ENCODE measurements at regions not wholly inside any gene's neighbourhood (a gene's known extent, or its start where the extent isn't known, plus 50 kb on each side); places are given as distances from the start of the nearest gene placed in this dataset.

GRCh38 chr2:83565181-83565580, 893.9 kb downstream of the SUCLG1 start:
- no peak for TF ChIP-seq POLR2A (IDR thresholded peaks at IDR 0.05)
- TF ChIP-seq, protein P1, sequence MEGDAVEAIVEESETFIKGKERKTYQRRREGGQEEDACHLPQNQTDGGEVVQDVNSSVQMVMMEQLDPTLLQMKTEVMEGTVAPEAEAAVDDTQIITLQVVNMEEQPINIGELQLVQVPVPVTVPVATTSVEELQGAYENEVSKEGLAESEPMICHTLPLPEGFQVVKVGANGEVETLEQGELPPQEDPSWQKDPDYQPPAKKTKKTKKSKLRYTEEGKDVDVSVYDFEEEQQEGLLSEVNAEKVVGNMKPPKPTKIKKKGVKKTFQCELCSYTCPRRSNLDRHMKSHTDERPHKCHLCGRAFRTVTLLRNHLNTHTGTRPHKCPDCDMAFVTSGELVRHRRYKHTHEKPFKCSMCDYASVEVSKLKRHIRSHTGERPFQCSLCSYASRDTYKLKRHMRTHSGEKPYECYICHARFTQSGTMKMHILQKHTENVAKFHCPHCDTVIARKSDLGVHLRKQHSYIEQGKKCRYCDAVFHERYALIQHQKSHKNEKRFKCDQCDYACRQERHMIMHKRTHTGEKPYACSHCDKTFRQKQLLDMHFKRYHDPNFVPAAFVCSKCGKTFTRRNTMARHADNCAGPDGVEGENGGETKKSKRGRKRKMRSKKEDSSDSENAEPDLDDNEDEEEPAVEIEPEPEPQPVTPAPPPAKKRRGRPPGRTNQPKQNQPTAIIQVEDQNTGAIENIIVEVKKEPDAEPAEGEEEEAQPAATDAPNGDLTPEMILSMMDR (IDR thresholded peaks at IDR 0.05): no peak
- TF ChIP-seq EP300 (IDR thresholded peaks at IDR 0.05): no peak
- no peak for TF ChIP-seq POLR2AphosphoS5 (IDR thresholded peaks at IDR 0.05)
- Histone ChIP-seq H3K27me3 (no peaks in the 10 kb centered on the region), H3K4me1 (no peaks in the 10 kb centered on the region), H3K9me3 (no peaks in the 10 kb centered on the region), H3K27ac (no peak overlapping the region), H3K36me3 (no peaks in the 10 kb centered on the region), H3K4me3 (no peak overlapping the region)
- 49 to 59% methylated on average over 4 of the region's 4 CpGs for WGBS, 2 donors
- DNase-seq: no peak
- no peak for ATAC-seq (ENCODE audit: low FRiP score in 2 of 2)

DNA sequence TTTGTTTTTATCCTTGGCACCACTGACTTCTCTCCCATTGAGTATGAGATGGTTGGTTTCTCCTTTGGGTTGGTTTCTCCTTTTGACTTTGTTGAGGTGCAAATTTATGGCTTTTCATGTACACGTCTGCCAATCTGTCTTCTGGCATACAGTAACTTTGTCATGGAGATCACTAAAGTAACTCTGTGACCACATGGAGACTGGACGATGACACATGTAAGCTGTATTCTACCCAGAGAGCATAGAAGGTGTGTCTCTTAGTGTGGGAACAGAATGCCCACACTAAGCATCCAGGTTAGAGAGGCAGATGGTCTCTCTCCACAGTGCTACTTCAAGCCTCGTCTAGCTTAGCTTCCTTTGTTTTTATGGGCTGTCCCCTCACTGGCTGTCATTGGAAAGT, 897.5 kb downstream of the SUCLG1 start:
- Histone ChIP-seq H3K4me1 (no peaks in the 10 kb centered on the region), H3K4me3 (no peak overlapping the region), H3K27me3 (no peaks in the 10 kb centered on the region), H3K27ac (no peak overlapping the region), H3K9me3 (no peaks in the 10 kb centered on the region), H3K36me3 (no peaks in the 10 kb centered on the region)
- ATAC-seq (ENCODE audit: low FRiP score in 2 of 2) (no peak), DNase-seq (no peak)
- TF ChIP-seq EP300 (IDR thresholded peaks at IDR 0.05): no peak
- TF ChIP-seq POLR2AphosphoS5 (IDR thresholded peaks at IDR 0.05): no peak
- TF ChIP-seq, protein P1 (IDR thresholded peaks at IDR 0.05): no peak
- TF ChIP-seq POLR2A (IDR thresholded peaks at IDR 0.05): no peak
- WGBS, 2 donors: 69 to 71% methylated on average over 3 of the region's 3 CpGs

DNA sequence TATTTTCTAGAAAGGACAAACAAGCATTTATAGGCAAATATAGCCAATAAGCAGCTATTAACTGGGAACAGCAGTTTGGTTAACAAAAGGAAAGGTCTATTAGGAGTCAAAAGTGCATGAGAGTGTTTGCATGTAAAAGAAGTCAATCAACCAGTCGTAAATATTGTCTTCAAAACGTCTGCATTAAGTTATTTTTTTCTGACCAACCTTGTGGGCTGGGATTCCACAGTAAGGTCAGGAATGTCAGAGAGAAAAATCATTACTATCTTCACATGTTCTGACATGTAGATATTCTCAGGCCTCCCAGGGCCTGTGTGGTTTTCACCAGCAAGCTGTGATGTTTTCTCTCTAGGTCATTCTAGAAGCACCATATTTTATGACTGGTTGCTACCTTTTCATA, 922.5 kb downstream of the SUCLG1 start:
- WGBS, 2 donors: 32 to 40% methylated on average over 2 of the region's 2 CpGs
- ATAC-seq (ENCODE audit: low FRiP score in 2 of 2) (no peak), DNase-seq (no peak)
- Histone ChIP-seq H3K9me3 (no peaks in the 10 kb centered on the region), H3K4me1 (no peaks in the 10 kb centered on the region), H3K4me3 (no peak overlapping the region), H3K27me3 (no peaks in the 10 kb centered on the region), H3K27ac (no peak overlapping the region), H3K36me3 (no peaks in the 10 kb centered on the region)
- TF ChIP-seq POLR2AphosphoS5 (IDR thresholded peaks at IDR 0.05) (no peak), EP300 (IDR thresholded peaks at IDR 0.05) (no peak), POLR2A (IDR thresholded peaks at IDR 0.05) (no peak)
- TF ChIP-seq, protein P1 (IDR thresholded peaks at IDR 0.05): no peak

DNA sequence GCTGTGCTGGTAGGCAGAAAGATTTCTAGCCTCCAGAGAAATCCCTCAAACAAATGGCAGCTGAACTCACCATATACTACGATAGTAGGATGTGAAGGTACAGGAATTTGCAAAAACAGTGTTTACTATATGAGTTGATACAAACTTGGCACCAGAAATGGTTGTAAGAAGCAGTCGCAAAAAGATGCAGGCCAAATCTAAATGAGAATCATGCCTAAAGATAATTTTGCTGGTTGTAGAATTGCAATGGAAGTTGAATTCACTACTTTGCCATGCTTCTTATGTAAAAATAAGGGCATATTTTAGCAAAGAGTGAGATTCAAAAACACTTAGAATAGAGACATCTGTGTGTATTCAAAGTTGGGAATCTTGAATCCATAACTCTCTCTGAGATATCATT, 924.7 kb downstream of the SUCLG1 start:
- no peak overlapping the region for H3K4me3 ChIP-seq
- no peak for TF ChIP-seq POLR2A (IDR thresholded peaks at IDR 0.05)
- TF ChIP-seq EP300 (IDR thresholded peaks at IDR 0.05): no peak
- no peak for TF ChIP-seq POLR2AphosphoS5 (IDR thresholded peaks at IDR 0.05)
- TF ChIP-seq, protein P1 (IDR thresholded peaks at IDR 0.05): no peak
- H3K27ac ChIP-seq: no peak overlapping the region
- no peaks in the 10 kb centered on the region for H3K4me1 ChIP-seq
- 83 to 90% methylated on average over 2 of the region's 2 CpGs for WGBS, 2 donors
- H3K36me3 ChIP-seq: no peaks in the 10 kb centered on the region
- H3K27me3 ChIP-seq: no peaks in the 10 kb centered on the region
- DNase-seq (no peak), ATAC-seq (ENCODE audit: low FRiP score in 2 of 2) (no peak)
- H3K9me3 ChIP-seq: no peaks in the 10 kb centered on the region

- Histone ChIP-seq H3K4me3 (no peak overlapping the region), H3K27me3 (no peaks in the 10 kb centered on the region), H3K36me3 (no peaks in the 10 kb centered on the region), H3K9me3 (no peaks in the 10 kb centered on the region), H3K27ac (no peak overlapping the region), H3K4me1 (no peaks in the 10 kb centered on the region)
- WGBS, 2 donors: 59 to 74% methylated on average over 5 of the region's 5 CpGs
- no peak for DNase-seq
- no peak for TF ChIP-seq POLR2AphosphoS5 (IDR thresholded peaks at IDR 0.05)
- TF ChIP-seq POLR2A (IDR thresholded peaks at IDR 0.05): no peak
- TF ChIP-seq EP300 (IDR thresholded peaks at IDR 0.05): no peak
- TF ChIP-seq, protein P1 (IDR thresholded peaks at IDR 0.05): no peak
- no peak for ATAC-seq (ENCODE audit: low FRiP score in 2 of 2)
These were observed 927.8 kb downstream of the SUCLG1 start for GRCh38 chr2:83531206-83531826.

Data from upper lobe of left lung (tissue), 6 donors.